ENCODE measurements at regions not wholly inside any gene's neighbourhood (a gene's known extent, or its start where the extent isn't known, plus 50 kb on each side); places are given as distances from the start of the nearest gene placed in this dataset.

GRCh38 chr2:208820014-208820688, 413.6 kb downstream of the PTH2R start:
- DNase-seq (ENCODE audit: low spot score): no peak
- TF ChIP-seq CTCF (IDR thresholded peaks at IDR 0.05; ENCODE audit: borderline replicate concordance, control extremely low read depth, extremely low read depth, insufficient read depth, missing control alignments): peak; percentile 7
- in situ Hi-C loops (cut with MboI; ENCODE audit: low sequenced_read_pairs, unreplicated experiment): no loop called here

- DNase-seq (ENCODE audit: low spot score): no peak
- TF ChIP-seq CTCF (IDR thresholded peaks at IDR 0.05; ENCODE audit: borderline replicate concordance, control extremely low read depth, extremely low read depth, insufficient read depth, missing control alignments): no peak
- in situ Hi-C loops (cut with MboI; ENCODE audit: low sequenced_read_pairs, unreplicated experiment): no loop called here
Measured at GRCh38 chr2:208827109-208827508, 420.5 kb downstream of the PTH2R start.

- DNase-seq (ENCODE audit: low spot score): no peak
- no peak for TF ChIP-seq CTCF (IDR thresholded peaks at IDR 0.05; ENCODE audit: borderline replicate concordance, control extremely low read depth, extremely low read depth, insufficient read depth, missing control alignments)
- in situ Hi-C loops (cut with MboI; ENCODE audit: low sequenced_read_pairs, unreplicated experiment): no loop called here
Measured at GRCh38 chr2:208827549-208828221, 421.1 kb downstream of the PTH2R start.

GRCh38 chr2:208830203-208830602, 423.6 kb downstream of the PTH2R start:
- in situ Hi-C loops (cut with MboI; ENCODE audit: low sequenced_read_pairs, unreplicated experiment): no loop called here
- TF ChIP-seq CTCF (IDR thresholded peaks at IDR 0.05; ENCODE audit: borderline replicate concordance, control extremely low read depth, extremely low read depth, insufficient read depth, missing control alignments): no peak
- DNase-seq (ENCODE audit: low spot score): no peak

- no peak for DNase-seq (ENCODE audit: low spot score)
- in situ Hi-C loops (cut with MboI; ENCODE audit: low sequenced_read_pairs, unreplicated experiment): no loop called here
- TF ChIP-seq CTCF (IDR thresholded peaks at IDR 0.05; ENCODE audit: borderline replicate concordance, control extremely low read depth, extremely low read depth, insufficient read depth, missing control alignments): no peak
Measured at GRCh38 chr2:208847651-208848050, 441.1 kb downstream of the PTH2R start.

- TF ChIP-seq CTCF (IDR thresholded peaks at IDR 0.05; ENCODE audit: borderline replicate concordance, control extremely low read depth, extremely low read depth, insufficient read depth, missing control alignments): no peak
- in situ Hi-C loops (cut with MboI; ENCODE audit: low sequenced_read_pairs, unreplicated experiment): no loop called here
- no peak for DNase-seq (ENCODE audit: low spot score)
Measured at GRCh38 chr2:208854717-208855116, 448.1 kb downstream of the PTH2R start.

All from GM13976 (cell line).